Stimulated activated CD4-positive, alpha-beta T cell treated with anti-CD3 and anti-CD28 coated beads, TNF-alpha, amount 100 ng/mL, for 24 hours (primary cell): ENCODE measurements at regions not wholly inside any gene's neighbourhood (a gene's known extent, or its start where the extent isn't known, plus 50 kb on each side); places are given as distances from the start of the nearest gene placed in this dataset.
"Not testable (repeated sequence)": the region's sequence is repeated elsewhere in the genome, so short reads cannot be mapped to it uniquely, and the experiment has no call there.

Source experiments
- DNase-seq, 3 experiments: peaks; one replicate each; pipeline ENCODE4 v3.0.0-alpha.2; 2020; ENCODE audit warnings: low read depth in 3 of 3

DNA sequence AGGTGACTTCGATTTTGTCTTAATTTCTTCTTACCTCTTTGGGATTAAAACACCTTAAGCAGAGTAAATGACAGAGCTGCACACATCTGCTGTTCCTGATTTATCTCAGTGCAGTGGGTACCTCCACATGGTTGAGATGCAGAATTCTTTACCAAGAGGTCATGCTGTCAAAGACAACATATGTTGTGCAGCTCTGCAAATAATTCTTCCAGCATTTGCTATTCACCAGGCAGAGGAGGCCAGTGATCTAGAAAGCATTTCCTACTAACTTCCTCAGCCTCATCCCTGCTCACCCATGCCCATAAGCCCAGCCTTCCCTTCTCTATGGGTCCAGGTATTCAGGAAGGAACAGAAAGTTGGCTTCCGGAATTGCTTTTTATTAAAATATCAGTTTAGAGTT is 109.3 kb downstream of the THBS2 start:
- no peak for DNase-seq

DNA sequence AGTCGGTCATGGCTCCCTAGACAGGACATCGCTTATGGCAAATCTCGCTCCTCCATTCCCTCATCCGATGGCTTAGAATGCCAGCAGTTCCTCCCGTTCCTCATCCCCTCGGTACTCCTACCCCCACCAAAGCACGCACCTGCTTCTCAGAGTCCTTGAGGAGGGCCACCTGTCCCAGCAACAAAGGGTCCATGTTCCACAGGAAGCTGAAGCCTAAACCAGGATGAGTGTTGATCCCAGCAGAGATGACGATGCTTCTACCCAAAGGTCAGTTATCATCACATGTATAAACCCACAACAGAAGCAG is 111.2 kb downstream of the THBS2 start:
- DNase-seq: no peak

DNA sequence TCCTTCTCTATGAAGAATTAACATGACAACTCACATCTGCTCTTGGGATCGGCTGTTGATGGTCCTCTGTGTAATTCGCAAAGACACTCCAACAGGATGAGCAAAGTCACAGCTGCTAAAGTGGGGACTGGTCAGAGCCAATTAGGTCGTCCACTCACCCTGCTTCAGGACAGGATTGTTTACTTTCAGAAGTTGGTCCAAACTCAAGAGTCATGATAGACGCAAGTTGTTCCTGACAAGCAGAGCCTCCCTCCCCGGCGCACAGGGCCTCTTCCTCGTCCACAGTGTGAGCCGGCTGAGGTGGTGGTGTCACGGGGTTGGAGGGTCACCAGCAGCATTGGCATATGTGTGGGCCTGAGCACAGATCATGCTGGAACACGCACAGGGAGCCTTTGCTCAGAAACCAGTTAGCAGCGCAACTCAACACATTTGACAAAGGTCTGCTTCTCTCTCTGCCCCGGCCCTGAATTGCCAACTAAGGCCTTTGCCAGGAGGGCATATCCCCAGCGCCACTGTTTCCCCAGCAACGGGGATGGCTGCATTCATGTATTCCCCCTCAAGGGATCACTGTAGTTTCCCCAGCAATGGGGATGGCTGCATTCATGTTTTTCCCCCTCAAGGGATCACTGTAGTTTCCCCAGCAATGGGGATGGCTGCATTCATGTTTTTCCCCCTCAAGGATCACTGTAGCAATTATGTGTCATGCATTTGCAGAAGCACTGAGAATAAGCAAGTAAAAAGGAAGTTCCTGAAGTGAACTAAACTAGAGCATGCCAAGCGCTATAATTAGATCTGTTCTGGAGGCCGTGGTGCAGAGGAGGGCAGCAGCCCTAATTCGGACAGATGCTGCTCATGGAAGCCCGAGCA is 111.7 kb downstream of the THBS2 start:
- no peak for DNase-seq

DNA sequence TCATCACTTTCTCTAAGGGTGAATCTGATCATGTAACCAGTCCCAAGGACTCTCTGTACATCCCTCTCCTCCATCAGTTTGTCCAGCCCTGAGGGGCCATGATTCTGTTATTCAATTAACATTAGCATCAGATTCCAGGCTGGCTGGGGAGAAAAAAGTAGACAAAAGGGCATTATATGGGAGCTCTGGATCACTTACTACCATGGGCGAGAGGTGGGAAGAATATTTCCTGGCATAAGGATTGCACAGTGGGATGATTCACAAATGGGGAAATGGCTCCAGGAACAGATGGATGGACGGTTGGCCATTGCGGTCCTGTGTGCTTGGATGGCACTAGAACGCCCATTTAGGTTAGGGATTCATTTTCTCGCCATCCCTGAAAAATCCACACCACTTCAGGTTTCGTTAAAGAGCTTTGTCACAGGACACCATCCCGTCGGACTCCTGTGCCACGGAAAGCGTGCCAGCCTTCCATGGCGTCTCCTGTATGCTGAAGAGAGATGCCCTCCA is 112.6 kb downstream of the THBS2 start:
- DNase-seq: no peak

DNA sequence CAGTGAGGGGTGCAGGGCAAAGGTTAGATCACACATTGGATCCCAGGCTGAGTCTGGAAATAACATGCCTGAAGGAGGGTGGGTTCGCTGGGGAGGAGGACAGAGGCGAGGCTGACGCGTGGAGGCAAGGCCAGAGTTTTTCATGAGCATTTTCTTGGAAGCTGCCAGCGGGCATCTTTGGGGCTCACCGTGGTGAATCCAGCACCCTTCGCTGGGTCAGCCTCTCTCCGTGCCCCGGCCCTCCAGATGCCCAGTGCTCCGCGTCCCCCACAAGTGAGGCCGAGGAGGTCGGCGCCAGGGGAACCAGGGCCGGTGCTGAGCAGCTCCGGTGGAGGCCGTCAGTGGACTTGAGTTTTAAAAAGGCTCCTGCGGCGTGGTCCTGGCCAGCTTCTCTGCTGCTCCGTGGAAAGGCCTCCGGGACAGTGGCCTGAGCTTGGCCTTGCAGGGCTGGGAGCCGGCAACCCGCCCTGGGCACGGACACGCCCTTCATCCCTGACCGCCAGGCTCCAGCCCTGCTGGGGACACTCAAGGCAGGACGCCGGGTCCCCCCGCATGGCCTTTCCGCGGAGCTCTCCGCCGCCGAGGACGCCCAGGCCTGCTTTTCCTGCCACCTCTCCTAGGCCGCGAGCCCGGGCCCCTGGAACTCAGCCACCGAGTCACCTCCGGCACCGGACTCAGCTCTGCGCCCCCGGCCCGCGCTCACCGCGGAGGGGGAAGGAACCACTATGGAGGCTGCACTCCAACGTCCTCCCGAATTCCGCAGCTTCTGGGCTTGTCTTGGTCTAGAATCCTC is 114.3 kb downstream of the THBS2 start:
- no peak for DNase-seq

DNA sequence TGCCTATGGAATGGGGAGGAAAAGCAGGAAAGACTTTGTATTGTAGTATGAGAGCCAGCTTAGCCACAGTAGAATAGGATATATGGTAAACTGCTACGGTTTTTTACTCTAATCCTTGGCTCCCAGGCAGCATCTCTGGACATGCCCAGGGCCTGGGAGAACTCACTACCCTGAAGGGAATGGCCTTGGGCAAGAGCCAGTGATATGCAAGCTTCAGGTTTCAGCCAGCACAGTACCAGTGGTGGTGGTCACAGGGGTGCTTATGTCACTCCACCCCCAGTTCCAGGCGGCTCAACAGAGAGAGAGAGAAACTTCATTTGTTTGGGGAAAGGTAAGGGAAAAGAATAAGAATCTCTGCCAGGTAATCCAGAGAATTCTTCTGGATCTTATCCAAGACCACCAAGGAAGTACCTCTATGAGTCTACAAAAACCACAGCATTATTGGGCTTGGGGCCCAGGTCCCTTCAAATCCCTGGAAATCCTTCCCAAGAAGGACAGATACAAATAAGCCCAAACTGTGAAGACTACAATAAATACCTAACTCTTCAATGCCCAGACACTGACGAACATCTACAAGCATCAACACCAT is 121.2 kb downstream of the THBS2 start:
- DNase-seq: no peak

DNA sequence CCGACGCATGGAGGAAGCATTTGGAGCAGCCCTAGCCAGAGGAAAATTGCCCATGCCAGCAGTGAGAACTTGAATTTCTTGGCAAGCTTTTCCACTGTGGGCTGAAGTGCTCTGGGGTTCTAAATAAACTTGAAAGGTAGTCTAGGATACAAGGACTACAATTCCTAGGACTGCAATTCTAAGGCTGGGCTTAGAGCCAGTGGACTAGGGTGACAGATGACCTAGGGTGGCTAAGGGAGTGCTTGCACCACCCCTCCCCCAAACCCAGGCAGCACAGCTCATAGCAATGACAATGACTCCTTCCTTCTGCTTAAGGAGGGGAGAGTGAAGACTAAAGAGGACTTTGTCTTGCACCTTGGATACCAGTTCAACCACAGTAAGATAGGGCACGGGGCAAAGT is 122.3 kb downstream of the THBS2 start:
- DNase-seq: no peak

DNA sequence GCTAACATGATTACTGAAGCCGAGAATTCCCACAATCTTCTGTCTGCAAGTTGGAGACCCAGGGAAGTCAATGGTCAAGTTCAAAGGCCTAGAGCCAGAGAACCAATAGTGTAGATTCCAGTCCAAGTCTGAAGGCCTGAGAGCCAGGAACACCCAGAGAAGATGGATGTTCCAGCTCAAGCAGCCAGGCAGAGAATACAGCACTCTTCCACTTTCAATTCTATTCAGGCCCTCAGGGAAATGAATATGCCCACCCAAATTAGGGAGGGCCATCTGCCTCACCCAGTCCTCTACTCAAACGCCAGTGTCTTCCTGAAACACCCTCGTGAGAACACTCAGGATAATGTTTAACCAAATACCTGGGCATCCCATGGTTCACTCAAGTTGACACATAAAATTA is 123.5 kb downstream of the THBS2 start:
- no peak for DNase-seq

DNA sequence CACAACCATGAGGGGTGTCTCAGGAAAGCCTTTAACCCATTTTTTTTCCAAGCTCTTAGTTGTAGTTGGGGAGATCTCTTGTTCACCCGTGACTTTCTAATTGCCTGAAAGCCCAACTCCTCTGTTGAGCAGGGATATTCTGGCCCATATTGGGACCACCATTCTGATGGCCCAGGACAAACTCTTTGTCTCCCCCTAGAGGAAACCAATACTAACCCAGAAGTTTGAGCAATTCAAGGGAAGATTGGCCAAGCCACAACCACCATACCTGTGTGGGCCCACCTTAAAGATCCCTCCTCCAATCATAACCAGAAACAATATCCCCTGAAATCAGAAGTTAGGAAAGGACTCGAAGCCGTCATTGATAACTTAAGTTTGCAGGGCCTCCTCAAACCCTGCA is 132.6 kb downstream of the THBS2 start:
- DNase-seq: no peak

DNA sequence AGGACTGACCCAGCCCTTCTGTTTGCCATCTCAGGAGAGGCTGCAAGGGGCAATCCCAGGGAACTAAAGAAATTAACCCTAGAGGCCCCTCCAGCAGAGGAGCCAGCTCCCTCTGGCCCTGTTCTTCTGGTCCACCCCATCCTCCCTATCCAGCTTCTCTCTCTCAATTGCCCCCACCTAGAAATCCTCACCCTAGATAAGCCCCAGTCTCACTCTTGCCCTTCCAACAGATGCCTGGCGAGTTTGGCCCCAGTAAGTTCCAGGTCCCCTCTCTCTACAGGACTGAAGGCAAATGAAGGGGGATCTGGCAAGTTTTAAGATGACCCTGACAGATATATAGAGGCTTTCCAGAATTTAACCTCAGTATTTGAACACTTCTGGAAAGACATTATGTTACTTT is 134.0 kb downstream of the THBS2 start:
- DNase-seq: no peak

DNA sequence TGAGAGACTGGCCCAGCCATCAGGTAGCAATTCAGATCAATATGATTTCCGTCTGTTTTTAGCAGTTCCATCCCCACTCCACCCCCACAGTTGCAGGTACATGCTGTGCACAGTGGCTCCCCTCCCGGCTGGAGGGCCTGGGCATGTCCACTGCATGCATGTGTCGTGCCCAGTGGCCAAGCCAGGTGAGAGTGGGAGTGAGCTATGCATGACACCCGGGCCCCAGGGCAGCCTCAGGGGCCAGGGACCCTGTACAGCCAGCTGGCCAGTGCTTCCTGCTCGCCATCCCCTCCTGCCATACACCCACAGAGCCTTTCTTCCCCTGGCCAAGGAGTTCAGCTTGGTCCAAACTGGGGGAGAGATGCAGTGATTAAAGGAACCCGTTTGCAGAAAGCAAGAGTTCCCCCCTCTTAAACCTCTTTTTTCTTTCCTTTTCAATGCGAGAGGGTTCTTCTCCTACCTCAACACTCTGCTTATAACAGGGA is 135.3 kb downstream of the THBS2 start:
- no peak for DNase-seq

DNA sequence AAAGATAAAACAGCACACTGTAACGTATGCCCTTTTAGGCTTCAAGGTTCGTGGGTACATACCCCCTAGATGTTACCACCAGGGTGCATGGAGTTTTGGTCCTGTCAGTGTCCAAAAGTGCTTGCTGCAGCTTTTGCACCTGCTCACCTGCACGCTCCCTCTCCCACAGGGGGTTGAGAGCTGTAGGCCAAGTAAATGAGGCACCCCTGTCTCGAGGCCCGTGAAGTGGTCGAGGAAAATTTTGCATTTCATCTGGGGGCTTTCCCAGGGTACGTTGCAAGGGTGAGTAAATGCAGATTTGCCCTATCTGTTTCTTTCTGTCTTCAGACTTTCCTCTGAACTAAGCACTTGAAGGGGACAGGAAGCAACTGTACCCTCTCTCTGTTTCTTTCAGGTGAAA is 136.0 kb downstream of the THBS2 start:
- no peak for DNase-seq

DNA sequence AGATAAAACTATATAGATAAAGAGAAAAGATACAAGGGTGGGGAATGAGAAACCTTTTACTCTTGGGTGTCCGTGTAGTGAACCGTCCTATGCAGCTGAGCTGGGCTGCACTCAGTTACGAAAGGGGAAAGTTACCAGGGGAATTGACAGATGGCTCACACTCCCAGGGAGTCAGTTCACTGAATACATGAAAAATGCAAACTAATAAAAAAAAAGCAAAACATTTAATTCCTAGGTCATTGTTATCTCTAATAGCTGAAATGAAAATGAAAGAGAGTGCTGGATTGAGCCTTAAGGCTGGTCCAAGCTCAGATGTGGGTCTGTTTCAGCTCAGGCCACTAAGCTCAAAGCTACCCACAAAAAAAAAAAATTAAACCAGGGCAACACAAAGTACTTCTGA is 138.0 kb downstream of the THBS2 start:
- DNase-seq: no peak

DNA sequence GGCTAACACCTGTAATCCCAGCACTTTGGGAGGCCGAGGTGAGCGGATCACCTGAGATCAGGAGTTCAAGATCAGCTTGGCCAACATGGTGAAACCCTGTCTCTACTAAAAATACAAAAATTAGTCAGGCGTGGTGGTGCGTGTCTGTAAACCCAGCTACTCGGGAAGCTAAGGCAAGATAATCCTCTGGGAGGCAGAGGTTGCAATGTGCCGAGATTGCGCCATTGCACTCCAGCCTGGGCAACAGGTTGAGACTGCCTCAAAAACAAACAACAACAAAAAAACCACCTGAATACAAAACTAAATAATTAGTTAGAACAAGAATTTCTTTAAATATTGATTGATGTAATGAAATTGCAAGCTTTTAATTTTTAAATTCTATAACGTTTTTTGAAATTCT is 139.0 kb downstream of the THBS2 start:
- DNase-seq: not testable (repeated sequence)

DNA sequence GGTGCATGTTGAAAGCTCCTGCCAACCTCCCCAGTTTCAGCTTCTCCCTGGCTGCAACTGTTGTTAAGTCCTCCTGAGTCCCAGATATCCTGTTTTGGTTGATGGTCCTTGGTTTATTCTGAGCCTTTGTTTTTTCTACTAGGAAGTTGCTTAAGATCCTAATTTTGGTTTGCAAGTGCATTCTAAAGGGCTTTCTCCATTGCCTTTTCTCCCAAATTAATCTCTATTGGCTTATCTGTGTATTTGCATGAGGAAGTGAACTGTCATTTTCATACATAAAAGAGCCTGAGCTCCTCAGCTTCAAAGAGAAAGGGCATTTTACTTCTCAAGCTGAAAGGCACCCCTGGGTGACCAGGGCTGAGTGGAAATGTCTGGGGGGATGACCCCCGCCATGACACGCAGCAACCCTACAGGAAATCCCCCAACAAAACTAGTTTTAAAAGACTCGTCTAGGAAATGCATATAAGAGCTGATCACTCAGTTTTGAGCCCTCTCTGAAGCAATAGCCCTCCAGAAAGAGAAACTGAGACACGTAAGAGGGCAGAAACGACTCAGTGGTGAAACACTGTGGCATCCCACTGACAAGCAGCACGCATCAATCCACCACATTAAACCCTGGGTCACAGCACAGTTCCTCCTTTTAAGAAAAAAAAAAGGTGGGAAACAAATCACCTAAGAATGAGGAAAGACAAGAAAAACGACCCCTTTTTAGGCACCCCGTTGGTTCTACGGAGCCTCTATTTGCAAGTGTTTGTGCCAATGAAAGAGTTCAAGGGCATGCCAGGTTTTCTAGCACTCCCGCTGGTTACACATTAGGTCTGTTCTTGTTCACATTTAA is 140.9 kb downstream of the THBS2 start:
- no peak for DNase-seq

DNA sequence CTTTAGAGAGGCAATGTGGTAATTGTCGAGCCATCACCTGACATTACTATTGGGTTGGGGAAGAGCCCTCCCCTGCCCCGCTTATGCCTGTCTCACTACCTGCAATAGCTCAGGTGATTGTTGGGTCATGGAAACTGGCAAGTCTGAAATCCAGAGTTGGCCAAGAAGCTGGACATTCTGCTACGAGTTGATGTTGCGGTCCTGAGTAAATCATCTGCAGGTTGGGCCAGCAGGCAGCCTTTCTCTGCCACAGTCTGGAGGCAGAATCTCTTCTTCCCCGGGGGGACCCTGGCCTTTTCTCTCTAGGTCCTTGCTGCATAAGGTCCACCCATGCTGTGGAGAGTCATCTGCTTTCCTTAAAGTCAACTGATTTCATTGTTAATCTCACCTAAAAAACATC is 142.4 kb downstream of the THBS2 start:
- DNase-seq: no peak

DNA sequence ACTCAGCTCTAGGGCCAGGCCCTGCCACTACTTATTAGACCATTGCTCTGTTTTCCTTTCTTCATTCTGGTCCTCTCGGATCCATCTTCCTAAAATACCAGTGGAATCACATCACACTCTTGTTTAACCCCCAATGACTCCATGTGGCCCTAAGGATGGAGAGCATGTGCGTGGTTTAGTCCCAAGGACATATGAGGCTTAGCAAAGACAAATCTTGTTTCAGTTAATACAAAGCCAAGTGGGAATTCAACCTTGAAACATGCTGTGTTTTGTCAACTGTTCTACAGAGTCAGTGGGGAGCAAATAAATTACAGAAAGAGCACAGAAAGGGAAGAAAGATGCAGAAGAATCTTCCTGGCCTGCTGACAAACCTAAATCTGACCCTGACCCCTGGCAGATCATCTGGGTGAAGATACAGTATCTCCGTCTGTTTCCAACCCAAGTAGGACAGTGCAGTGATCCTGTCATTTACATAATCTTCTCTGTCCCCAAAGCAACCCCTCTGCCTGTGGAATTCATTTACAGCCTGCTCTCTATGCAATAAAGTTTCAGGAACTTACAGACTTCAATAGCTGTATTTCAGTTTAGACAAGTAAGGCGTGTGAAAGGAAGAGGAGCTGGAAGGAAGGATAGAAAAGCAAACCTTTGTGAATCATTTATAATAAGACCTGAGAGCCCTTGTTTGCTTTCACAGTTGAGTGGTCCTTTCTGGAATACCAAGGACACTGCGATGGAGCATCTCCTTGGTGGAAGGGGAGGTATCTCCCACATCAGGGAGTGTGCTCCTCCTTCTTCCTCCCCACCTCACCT is 144.0 kb downstream of the THBS2 start:
- no peak for DNase-seq

DNA sequence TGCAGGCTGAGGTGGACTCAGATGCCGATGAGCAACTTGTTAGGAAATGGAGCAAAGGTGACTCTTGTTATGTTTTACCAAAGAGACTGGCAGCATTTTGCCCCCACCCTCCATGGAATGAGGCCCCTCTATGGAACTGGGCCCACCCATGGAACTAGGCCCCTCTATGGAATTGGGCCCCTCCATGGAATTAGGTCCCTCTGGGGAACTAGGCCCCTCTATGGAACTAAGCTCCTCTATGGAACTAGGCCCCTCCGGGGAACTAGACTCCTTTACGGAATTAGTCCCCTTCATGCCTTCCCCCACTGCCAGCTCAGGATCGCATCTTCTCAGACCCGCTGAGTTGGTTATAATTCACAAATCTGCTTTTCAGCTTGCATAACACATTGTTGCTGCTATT is 144.9 kb downstream of the THBS2 start:
- DNase-seq: no peak

DNA sequence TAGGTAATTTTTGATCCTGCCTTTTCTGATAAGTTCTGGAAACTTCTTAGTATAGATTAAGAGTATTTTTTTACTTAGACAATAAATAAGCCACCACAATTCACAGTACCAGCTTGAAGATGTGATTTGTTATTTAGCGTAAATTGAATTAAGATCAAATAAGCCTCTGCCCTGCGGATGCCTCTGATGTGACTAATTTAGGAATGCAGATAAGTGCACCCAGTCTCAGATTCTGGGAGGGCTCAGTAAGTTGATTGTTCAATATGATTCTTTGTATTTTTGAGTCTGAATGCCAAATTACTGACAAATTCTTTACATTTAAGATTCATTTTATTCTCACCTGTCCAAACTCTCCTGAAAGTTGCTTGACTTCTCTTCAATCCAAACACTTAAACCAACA is 147.5 kb downstream of the THBS2 start:
- no peak for DNase-seq

DNA sequence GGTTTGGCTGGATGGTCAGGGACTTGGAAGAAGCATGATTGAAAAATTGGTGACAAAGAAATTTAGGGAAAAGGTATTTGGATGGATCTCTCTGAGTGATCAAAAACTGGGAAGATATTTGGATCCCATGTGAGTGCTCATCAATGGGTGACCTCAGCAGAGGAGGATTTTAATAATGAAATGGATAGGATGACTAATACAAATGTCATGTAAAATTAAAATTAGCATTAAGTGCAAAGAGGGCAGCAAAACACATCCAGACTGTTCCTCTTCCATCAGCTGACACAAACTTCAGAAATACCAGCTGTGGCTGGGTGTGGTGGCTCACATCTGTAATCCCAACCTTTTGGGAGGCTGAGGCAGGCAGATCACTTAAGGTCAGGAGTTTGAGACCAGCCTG is 151.7 kb downstream of the THBS2 start:
- DNase-seq: no peak
